ENCODE measurements at regions not wholly inside any gene's neighbourhood (a gene's known extent, or its start where the extent isn't known, plus 50 kb on each side); places are given as distances from the start of the nearest gene placed in this dataset.
"Not testable (repeated sequence)": the region's sequence is repeated elsewhere in the genome, so short reads cannot be mapped to it uniquely, and the experiment has no call there.

- H3K79me2 ChIP-seq (ENCODE audit: control insufficient read depth, insufficient read depth, low read length), result no peaks in the 10 kb centered on the region
- H3K4me3 ChIP-seq (replicated peaks in 1 of 4; ENCODE audit: control extremely low read depth in 1 of 4, insufficient read depth in 1 of 4, low read depth in 3 of 4, low read length in 4 of 4), result no peak overlapping the region
- no peaks in the 10 kb centered on the region for H4K20me1 ChIP-seq (ENCODE audit: control insufficient read depth, extremely low read depth, insufficient read depth, low read length)
- no peak overlapping the region for H3K9ac ChIP-seq (ENCODE audit: insufficient read depth, low read length)
- H3K27me3 ChIP-seq (ENCODE audit: control insufficient read depth, insufficient read depth, low read length), result no peaks in the 10 kb centered on the region
- H3K4me1 ChIP-seq (ENCODE audit: control insufficient read depth, extremely low read depth, insufficient read depth, low read length), result no peaks in the 10 kb centered on the region
- H3K36me3 ChIP-seq (ENCODE audit: control insufficient read depth, insufficient read depth, low read length), result no peaks in the 10 kb centered on the region
- no peaks in the 10 kb centered on the region for H3K9me3 ChIP-seq (ENCODE audit: control insufficient read depth, insufficient read depth, low read depth, low read length)
- TF ChIP-seq EZH2 (IDR thresholded peaks at IDR 0.05; ENCODE audit: low read length, missing control alignments) (no peak), CTCF (conservative IDR thresholded peaks at IDR 0.05 in 1 of 2, IDR thresholded peaks at IDR 0.05 in 1 of 2; ENCODE audit: low read depth in 1 of 2, low read length in 2 of 2) (no peak)
- DNase-seq (ENCODE audit: low read depth in 2 of 2), result no peak
- no peak overlapping the region for H3K27ac ChIP-seq (ENCODE audit: insufficient read depth, low read length)
- H2AFZ ChIP-seq (ENCODE audit: low read length), result no peak overlapping the region
- no peak overlapping the region for H3K4me2 ChIP-seq (ENCODE audit: extremely low read depth, insufficient read depth, low read length)
Measured at GRCh38 chr5:23437011-23437410, 70.4 kb upstream of the PRDM9 start.

GRCh38 chr5:23433534-23434315 lies 73.7 kb upstream of the PRDM9 start:
- Histone ChIP-seq H3K36me3 (ENCODE audit: control insufficient read depth, insufficient read depth, low read length) (no peaks in the 10 kb centered on the region), H3K9ac (ENCODE audit: insufficient read depth, low read length) (no peak overlapping the region), H2AFZ (ENCODE audit: low read length) (no peak overlapping the region), H3K9me3 (ENCODE audit: control insufficient read depth, insufficient read depth, low read depth, low read length) (no peaks in the 10 kb centered on the region), H3K79me2 (ENCODE audit: control insufficient read depth, insufficient read depth, low read length) (no peaks in the 10 kb centered on the region), H3K27ac (ENCODE audit: insufficient read depth, low read length) (no peak overlapping the region), H4K20me1 (ENCODE audit: control insufficient read depth, extremely low read depth, insufficient read depth, low read length) (no peaks in the 10 kb centered on the region), H3K4me2 (ENCODE audit: extremely low read depth, insufficient read depth, low read length) (no peak overlapping the region), H3K27me3 (ENCODE audit: control insufficient read depth, insufficient read depth, low read length) (no peaks in the 10 kb centered on the region), H3K4me3 (replicated peaks in 1 of 4; ENCODE audit: control extremely low read depth in 1 of 4, insufficient read depth in 1 of 4, low read depth in 3 of 4, low read length in 4 of 4) (no peak overlapping the region), H3K4me1 (ENCODE audit: control insufficient read depth, extremely low read depth, insufficient read depth, low read length) (no peaks in the 10 kb centered on the region)
- no peak for DNase-seq (ENCODE audit: low read depth in 2 of 2)
- no peak for TF ChIP-seq CTCF (conservative IDR thresholded peaks at IDR 0.05 in 1 of 2, IDR thresholded peaks at IDR 0.05 in 1 of 2; ENCODE audit: low read depth in 1 of 2, low read length in 2 of 2)
- no peak for TF ChIP-seq EZH2 (IDR thresholded peaks at IDR 0.05; ENCODE audit: low read length, missing control alignments)

- DNase-seq (ENCODE audit: low read depth in 2 of 2), result peak in 1 of 2 donors; percentile 2
- Histone ChIP-seq H3K36me3 (ENCODE audit: control insufficient read depth, insufficient read depth, low read length) (no peaks in the 10 kb centered on the region), H3K9ac (ENCODE audit: insufficient read depth, low read length) (no peak overlapping the region), H3K4me3 (replicated peaks in 1 of 4; ENCODE audit: control extremely low read depth in 1 of 4, insufficient read depth in 1 of 4, low read depth in 3 of 4, low read length in 4 of 4) (no peak overlapping the region), H3K4me2 (ENCODE audit: extremely low read depth, insufficient read depth, low read length) (no peak overlapping the region), H3K27me3 (ENCODE audit: control insufficient read depth, insufficient read depth, low read length) (no peaks in the 10 kb centered on the region), H3K4me1 (ENCODE audit: control insufficient read depth, extremely low read depth, insufficient read depth, low read length) (no peaks in the 10 kb centered on the region), H3K79me2 (ENCODE audit: control insufficient read depth, insufficient read depth, low read length) (no peaks in the 10 kb centered on the region), H2AFZ (ENCODE audit: low read length) (no peak overlapping the region), H3K9me3 (ENCODE audit: control insufficient read depth, insufficient read depth, low read depth, low read length) (no peaks in the 10 kb centered on the region), H3K27ac (ENCODE audit: insufficient read depth, low read length) (no peak overlapping the region), H4K20me1 (ENCODE audit: control insufficient read depth, extremely low read depth, insufficient read depth, low read length) (no peaks in the 10 kb centered on the region)
- TF ChIP-seq CTCF (conservative IDR thresholded peaks at IDR 0.05 in 1 of 2, IDR thresholded peaks at IDR 0.05 in 1 of 2; ENCODE audit: low read depth in 1 of 2, low read length in 2 of 2) (no peak), EZH2 (IDR thresholded peaks at IDR 0.05; ENCODE audit: low read length, missing control alignments) (no peak)
Measured at GRCh38 chr5:23428705-23429104, 78.7 kb upstream of the PRDM9 start.

GRCh38 chr5:23420214-23420613 lies 87.2 kb upstream of the PRDM9 start:
- not testable (repeated sequence) for H3K4me3 ChIP-seq (replicated peaks in 1 of 4; ENCODE audit: control extremely low read depth in 1 of 4, insufficient read depth in 1 of 4, low read depth in 3 of 4, low read length in 4 of 4); H4K20me1 ChIP-seq (ENCODE audit: control insufficient read depth, extremely low read depth, insufficient read depth, low read length); H2AFZ ChIP-seq (ENCODE audit: low read length); H3K27ac ChIP-seq (ENCODE audit: insufficient read depth, low read length); H3K4me1 ChIP-seq (ENCODE audit: control insufficient read depth, extremely low read depth, insufficient read depth, low read length); H3K27me3 ChIP-seq (ENCODE audit: control insufficient read depth, insufficient read depth, low read length); H3K36me3 ChIP-seq (ENCODE audit: control insufficient read depth, insufficient read depth, low read length); DNase-seq (ENCODE audit: low read depth in 2 of 2); H3K79me2 ChIP-seq (ENCODE audit: control insufficient read depth, insufficient read depth, low read length); H3K4me2 ChIP-seq (ENCODE audit: extremely low read depth, insufficient read depth, low read length); H3K9me3 ChIP-seq (ENCODE audit: control insufficient read depth, insufficient read depth, low read depth, low read length); H3K9ac ChIP-seq (ENCODE audit: insufficient read depth, low read length)

Measured in fibroblast of lung (primary cell).